PC-9 (cell line): ENCODE measurements at regions not wholly inside any gene's neighbourhood (a gene's known extent, or its start where the extent isn't known, plus 50 kb on each side); places are given as distances from the start of the nearest gene placed in this dataset.
A peak's percentile ranks its signal among the peaks of the same experiment; 100 is the strongest.

Experiments
- BruUV-seq: library from RNA; stranded (reverse); fragments of 400-500 nt; replicated peaks from 2 replicates; lab custom pipeline; 2021; lab: Mats Ljungman, UMichigan
- CTCF ChIA-PET: fragments of 300-600 bp; sonication (Branson Sonifier 250); formaldehyde crosslinking; loops from one replicate; lab custom pipeline; 2022; ENCODE audit warnings: antibody characterized with exemption; lab: Charles Lee
- POLR2A ChIA-PET: fragments of 300-600 bp; sonication (Branson Sonifier 250); formaldehyde crosslinking; loops from one replicate; lab custom pipeline; 2022; ENCODE audit warnings: antibody characterized with exemption; ENCODE audit not compliant: unreplicated experiment; lab: Charles Lee
- DNase-seq, 2 experiments: peaks; one replicate each; pipeline versions ENCODE4 v3.0.0 to v3.0.0-alpha.2; 2015 to 2022; ENCODE audit warnings: mixed read lengths in 1 of 2
- H2AFZ ChIP-seq: fragments of 200-600 bp; sonication (generic); 2 replicates; pipeline ENCODE4 v1.8.1; 2017; ENCODE audit warnings: antibody characterized with exemption
- H3F3A ChIP-seq: fragments of 200-600 bp; sonication (generic); 2 replicates; pipeline ENCODE4 v1.8.1; 2017; ENCODE audit warnings: antibody characterized with exemption, mild to moderate bottlenecking, low read depth; ENCODE audit not compliant: insufficient read depth
- H3K27ac ChIP-seq: fragments of 200-600 bp; sonication (generic); 2 replicates; pipeline ENCODE4 v1.6.1; 2016; ENCODE audit warnings: mixed run types
- H3K27me3 ChIP-seq: fragments of 200-600 bp; sonication (generic); 2 replicates; pipeline ENCODE4 v1.6.1; 2016; ENCODE audit warnings: low read depth, mixed run types; ENCODE audit not compliant: insufficient read depth
- H3K36me3 ChIP-seq: fragments of 200-600 bp; sonication (generic); 2 replicates; pipeline ENCODE4 v1.6.1; 2016; ENCODE audit warnings: low read depth, mixed run types
- H3K4me1 ChIP-seq: fragments of 200-600 bp; sonication (generic); replicated peaks from 2 replicates; pipeline ENCODE4 v1.6.1; 2016; ENCODE audit warnings: mixed run types; ENCODE audit not compliant: insufficient read depth
- H3K4me2 ChIP-seq: fragments of 200-600 bp; sonication (generic); 2 replicates; pipeline ENCODE4 v1.6.1; 2017; ENCODE audit warnings: mixed run types
- H3K4me3 ChIP-seq: fragments of 200-600 bp; sonication (generic); 2 replicates; pipeline ENCODE4 v1.6.1; 2016; ENCODE audit warnings: mixed run types
- H3K79me2 ChIP-seq: fragments of 200-600 bp; sonication (generic); 2 replicates; pipeline ENCODE4 v1.6.1; 2017; ENCODE audit warnings: low read depth, mixed run types
- H3K9me2 ChIP-seq: fragments of 200-600 bp; sonication (generic); 2 replicates; pipeline ENCODE4 v1.8.1; 2017; ENCODE audit warnings: mild to moderate bottlenecking; ENCODE audit not compliant: insufficient read depth
- H3K9me3 ChIP-seq: fragments of 200-600 bp; sonication (generic); 2 replicates; pipeline ENCODE4 v1.8.1; 2016; ENCODE audit warnings: low read depth; ENCODE audit not compliant: insufficient read depth
- H4K20me1 ChIP-seq: fragments of 200-600 bp; sonication (generic); 2 replicates; pipeline ENCODE4 v1.8.1; 2017; ENCODE audit not compliant: insufficient read depth
- CTCF ChIP-seq: fragments of 200-600 bp; sonication (generic); conservative IDR thresholded peaks from 2 replicates; pipeline ENCODE4 v1.6.1; 2017; ENCODE audit warnings: mixed run types, antibody characterized with exemption, mild to moderate bottlenecking, moderate library complexity
- EZH2 ChIP-seq: fragments of 200-600 bp; sonication (generic); IDR thresholded peaks from 2 replicates; pipeline ENCODE4 v1.8.0; 2017; ENCODE audit warnings: antibody characterized with exemption, low read depth
- intact Hi-C: fragments of 100-400 bp; cut with micrococcal nuclease; formaldehyde crosslinking; loops from one replicate; pipeline ENCODE4 v1.10.0; 2022; ENCODE audit not compliant: unreplicated experiment

DNA sequence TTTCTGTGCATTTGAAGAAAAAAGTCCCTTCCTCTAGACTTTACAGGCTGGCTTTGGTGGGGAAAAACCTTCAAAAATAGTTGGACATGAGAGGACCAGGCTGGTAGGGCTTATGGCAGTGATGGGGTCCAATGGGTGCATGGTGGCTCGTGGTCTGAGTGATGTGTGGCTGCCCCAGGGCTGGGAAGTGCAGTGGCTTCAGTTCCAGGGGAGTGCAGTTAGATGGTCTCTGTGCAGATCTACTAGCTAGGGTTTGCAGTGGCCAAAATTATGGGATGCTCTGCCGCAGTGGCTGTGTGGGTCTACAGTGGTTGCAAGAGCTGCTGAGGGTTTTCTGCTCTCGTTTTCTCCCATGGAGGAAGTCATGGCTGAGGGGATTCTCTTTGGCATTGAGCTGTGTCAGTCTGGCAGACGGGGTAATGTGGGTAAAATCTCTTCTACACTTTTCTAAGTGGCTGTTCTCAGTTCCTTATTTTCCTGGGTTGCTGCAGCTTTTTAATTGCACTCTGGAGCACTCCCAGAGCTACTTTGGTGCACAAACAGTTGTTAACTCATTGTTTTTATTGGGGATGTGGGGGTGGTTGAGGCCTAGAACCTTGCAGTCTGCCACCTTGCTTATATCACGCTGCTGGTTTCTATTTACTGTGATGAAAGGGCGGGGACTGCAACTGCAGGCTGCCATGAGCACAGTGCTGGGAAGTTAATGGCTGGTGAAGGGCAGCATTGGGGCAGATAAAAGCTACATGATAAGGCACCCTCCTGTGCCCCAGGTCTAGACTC is 1324.6 kb downstream of the NSUN3 start:
- no peaks in the 10 kb centered on the region for H3F3A ChIP-seq
- H3K9me3 ChIP-seq: no peaks in the 10 kb centered on the region
- no peak overlapping the region for H3K4me3 ChIP-seq
- no peaks in the 10 kb centered on the region for H4K20me1 ChIP-seq
- no peaks in the 10 kb centered on the region for H3K27me3 ChIP-seq
- no peak overlapping the region for H3K4me2 ChIP-seq
- TF ChIP-seq EZH2 (no peak), CTCF (no peak)
- POLR2A ChIA-PET: no interaction called here
- H2AFZ ChIP-seq: 0 out of 2 replicates have a peak overlapping the region, but pooled peaks have one; percentile 11
- intact Hi-C loops: no loop called here
- H3K4me1 ChIP-seq: no peaks in the 10 kb centered on the region
- no TSS peak for BruUV-seq
- H3K36me3 ChIP-seq: no peaks in the 10 kb centered on the region
- no peak for DNase-seq
- 0 out of 2 replicates have a peak, but pooled peaks cover 4% of the 10 kb centered on the region for H3K9me2 ChIP-seq
- CTCF ChIA-PET: no interaction called here
- H3K27ac ChIP-seq: no peak overlapping the region
- H3K79me2 ChIP-seq: no peaks in the 10 kb centered on the region

DNA sequence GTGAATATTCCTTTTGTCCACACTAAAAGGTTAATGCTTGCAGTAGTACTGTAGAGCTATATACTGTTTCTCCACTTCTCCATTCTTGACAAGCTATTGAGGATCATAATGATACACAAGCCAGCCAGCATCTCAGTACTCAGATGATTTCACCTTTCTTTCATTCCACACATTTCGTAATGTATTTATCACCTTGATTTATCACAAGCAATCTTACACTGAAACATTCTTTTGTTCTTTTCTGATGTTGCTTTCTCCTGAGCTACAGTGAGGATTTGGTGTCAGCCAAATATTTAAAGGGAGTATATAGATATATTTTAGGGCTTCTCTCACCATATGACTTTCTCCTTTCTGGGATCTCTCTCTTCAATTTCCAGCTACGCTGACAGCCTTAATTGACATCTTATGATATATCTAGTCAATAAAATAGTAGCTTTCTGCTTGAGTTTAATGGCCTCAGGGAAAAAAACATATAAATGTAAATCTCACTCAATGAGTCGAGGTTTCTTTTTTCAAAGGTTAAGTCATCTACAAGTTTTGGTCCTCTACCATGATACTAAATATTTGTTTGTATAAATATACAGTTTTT is 1327.0 kb downstream of the NSUN3 start:
- H3K4me3 ChIP-seq: no peak overlapping the region

GRCh38 chr3:95394286-95394685 is 1331.4 kb downstream of the NSUN3 start:
- no TSS peak for BruUV-seq
- H3K27me3 ChIP-seq: no peaks in the 10 kb centered on the region
- TF ChIP-seq EZH2 (no peak), CTCF (no peak)
- no peaks in the 10 kb centered on the region for H3K9me3 ChIP-seq
- ChIA-PET CTCF (no interaction called here), POLR2A (no interaction called here)
- H3K4me3 ChIP-seq: no peak overlapping the region
- no peaks in the 10 kb centered on the region for H3K36me3 ChIP-seq
- H3K9me2 ChIP-seq: 0 out of 2 replicates have a peak, but pooled peaks cover 4% of the 10 kb centered on the region
- no peak for DNase-seq
- H2AFZ ChIP-seq: no peak overlapping the region
- H3K79me2 ChIP-seq: no peaks in the 10 kb centered on the region
- H3K4me1 ChIP-seq: no peaks in the 10 kb centered on the region
- H3F3A ChIP-seq: no peaks in the 10 kb centered on the region
- no peaks in the 10 kb centered on the region for H4K20me1 ChIP-seq
- H3K4me2 ChIP-seq: no peak overlapping the region
- no peak overlapping the region for H3K27ac ChIP-seq
- intact Hi-C loops: no loop called here

More for the DNA sequence above, 1327.0 kb downstream of the NSUN3 start:
- CTCF ChIA-PET: no interaction called here
- H4K20me1 ChIP-seq: no peaks in the 10 kb centered on the region
- no peaks in the 10 kb centered on the region for H3K79me2 ChIP-seq
- TF ChIP-seq EZH2 (no peak), CTCF (no peak)
- H3K4me2 ChIP-seq: no peak overlapping the region
- 0 out of 2 replicates have a peak, but pooled peaks cover 4% of the 10 kb centered on the region for H3K9me2 ChIP-seq
- no TSS peak for BruUV-seq
- DNase-seq: no peak
- H3K4me1 ChIP-seq: no peaks in the 10 kb centered on the region
- no peaks in the 10 kb centered on the region for H3F3A ChIP-seq
- POLR2A ChIA-PET: no interaction called here
- no peak overlapping the region for H2AFZ ChIP-seq
- no peaks in the 10 kb centered on the region for H3K27me3 ChIP-seq
- no peaks in the 10 kb centered on the region for H3K36me3 ChIP-seq
- no peak overlapping the region for H3K27ac ChIP-seq
- intact Hi-C loops: no loop called here
- H3K9me3 ChIP-seq: no peaks in the 10 kb centered on the region
